ENCODE measurements at regions not wholly inside any gene's neighbourhood (a gene's known extent, or its start where the extent isn't known, plus 50 kb on each side); places are given as distances from the start of the nearest gene placed in this dataset.

- TF ChIP-seq CTCF (IDR thresholded peaks at IDR 0.05 in 4 of 5, conservative IDR thresholded peaks at IDR 0.05 in 1 of 5) (no peak), POLR2A (IDR thresholded peaks at IDR 0.05) (no peak)
Measured at GRCh38 chr11:116481126-116481675, 291.6 kb downstream of the BUD13 start.

All from gastrocnemius medialis (tissue), 4 donors.